ENCODE measurements at regions not wholly inside any gene's neighbourhood (a gene's known extent, or its start where the extent isn't known, plus 50 kb on each side); places are given as distances from the start of the nearest gene placed in this dataset.
"Not testable (repeated sequence)": the region's sequence is repeated elsewhere in the genome, so short reads cannot be mapped to it uniquely, and the experiment has no call there.

DNA sequence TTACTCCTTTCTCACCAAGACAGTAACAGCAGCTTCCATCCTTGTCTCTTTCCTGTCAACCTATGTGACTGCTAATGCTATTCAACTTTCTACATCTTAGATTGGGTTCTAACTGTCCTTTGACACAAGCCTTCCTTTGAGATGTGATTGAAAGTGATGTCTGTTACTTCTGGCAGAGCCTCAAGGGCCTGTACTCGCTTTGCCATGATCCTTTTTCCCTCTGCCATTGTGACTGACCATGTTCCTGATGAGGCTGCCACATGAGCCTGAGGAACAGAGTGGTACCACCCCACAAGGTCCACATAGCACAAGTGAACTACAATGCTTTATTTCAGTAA is 138.8 kb upstream of the RAB4A start:
- no peak for DNase-seq (ENCODE audit: low read depth)
- TF ChIP-seq CTCF (conservative IDR thresholded peaks at IDR 0.05; ENCODE audit: low read depth, low read length), result no peak
- H3K4me3 ChIP-seq (ENCODE audit: low read depth, low read length), result no peak overlapping the region

DNA sequence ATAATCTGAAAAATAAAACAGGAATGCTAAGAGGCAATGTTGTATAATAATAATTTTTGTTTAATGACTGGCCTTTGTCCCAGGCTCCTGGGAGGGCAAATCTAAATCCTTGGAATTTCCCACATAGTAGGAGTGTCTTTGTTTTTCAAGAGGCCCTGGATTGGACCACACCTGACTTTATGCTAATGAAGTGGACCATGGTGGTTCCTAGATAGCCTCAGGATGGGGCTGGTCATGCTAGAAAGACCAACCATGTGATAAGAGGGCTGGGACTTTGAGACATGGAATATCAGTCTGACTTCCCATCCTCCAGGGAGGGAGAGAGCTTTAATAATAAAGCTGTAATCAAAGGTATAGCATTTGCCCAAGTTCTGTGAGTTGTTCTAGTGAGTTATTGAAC is 138.2 kb upstream of the RAB4A start:
- TF ChIP-seq CTCF (conservative IDR thresholded peaks at IDR 0.05; ENCODE audit: low read depth, low read length), result no peak
- no peak for DNase-seq (ENCODE audit: low read depth)
- H3K4me3 ChIP-seq (ENCODE audit: low read depth, low read length), result no peak overlapping the region

DNA sequence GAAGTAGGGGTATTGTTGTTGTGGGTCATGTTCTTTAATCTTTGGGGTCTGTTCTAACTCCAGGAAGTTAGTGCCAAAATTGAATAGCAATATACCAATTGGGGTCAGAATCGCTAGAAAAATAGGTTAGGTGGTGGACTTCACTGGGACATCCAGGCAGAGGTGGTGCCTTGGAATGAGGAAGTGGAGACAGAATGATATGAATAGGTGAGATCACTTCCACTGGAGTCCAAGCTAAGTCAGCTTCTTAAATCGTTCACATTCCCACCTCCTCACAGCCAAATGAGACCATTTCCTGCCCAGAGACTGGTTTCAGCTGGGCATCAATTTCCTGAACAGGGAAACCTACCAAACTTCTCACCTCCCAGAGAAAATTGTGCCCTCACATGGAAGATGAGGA is 137.8 kb upstream of the RAB4A start:
- TF ChIP-seq CTCF (conservative IDR thresholded peaks at IDR 0.05; ENCODE audit: low read depth, low read length), result no peak
- no peak overlapping the region for H3K4me3 ChIP-seq (ENCODE audit: low read depth, low read length)

GRCh38 chr1:229133811-229134210 is 137.1 kb upstream of the RAB4A start:
- H3K4me3 ChIP-seq (ENCODE audit: low read depth, low read length), result no peak overlapping the region
- no peak for DNase-seq (ENCODE audit: low read depth)
- no peak for TF ChIP-seq CTCF (conservative IDR thresholded peaks at IDR 0.05; ENCODE audit: low read depth, low read length)

More for the DNA sequence above, 137.8 kb upstream of the RAB4A start:
- no peak for DNase-seq (ENCODE audit: low read depth)

DNA sequence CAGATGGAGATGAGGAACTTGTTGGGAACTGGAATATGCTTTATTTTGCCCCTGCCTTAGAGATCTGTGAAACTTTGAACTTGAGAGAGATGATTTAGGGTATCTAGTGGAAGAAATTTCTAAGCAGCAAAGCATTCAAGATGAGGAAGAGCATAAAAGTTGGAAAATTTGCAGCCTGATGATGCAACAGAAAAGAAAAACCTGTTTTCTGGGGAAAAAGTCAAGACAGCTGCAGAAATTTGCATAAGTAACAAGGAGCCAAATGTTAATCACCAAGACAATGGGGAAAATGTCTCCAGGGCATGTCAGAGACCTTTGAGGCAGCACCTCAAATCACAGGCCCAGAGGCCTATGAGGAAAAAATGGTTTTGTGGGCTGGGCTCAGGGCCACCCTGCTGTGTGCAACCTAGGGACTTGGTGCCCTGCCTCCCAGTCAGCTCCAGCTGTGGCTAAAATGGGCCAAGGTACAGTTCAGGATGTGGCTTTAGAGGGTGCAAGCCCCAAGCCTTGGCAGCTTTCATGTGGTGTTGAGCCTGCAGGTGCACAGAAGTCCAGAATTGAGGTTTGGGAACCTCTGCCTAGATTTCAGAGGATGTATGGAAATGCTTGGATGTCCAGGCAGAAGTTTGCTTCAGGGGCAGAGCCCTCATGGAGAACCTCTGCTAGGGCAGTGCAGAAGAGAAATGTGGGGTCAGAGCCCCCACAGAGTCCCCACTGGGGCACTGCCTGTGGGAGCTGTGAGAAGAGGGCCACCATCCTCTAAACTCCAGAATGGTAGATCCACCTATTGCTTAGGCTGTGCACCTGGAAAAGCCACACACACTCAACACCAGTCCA is 136.3 kb upstream of the RAB4A start:
- not testable (repeated sequence) for DNase-seq (ENCODE audit: low read depth); H3K4me3 ChIP-seq (ENCODE audit: low read depth, low read length)

GRCh38 chr1:229135773-229136172 is 135.1 kb upstream of the RAB4A start:
- no peak overlapping the region for H3K4me3 ChIP-seq (ENCODE audit: low read depth, low read length)
- TF ChIP-seq CTCF (conservative IDR thresholded peaks at IDR 0.05; ENCODE audit: low read depth, low read length), result no peak
- DNase-seq (ENCODE audit: low read depth), result no peak

- TF ChIP-seq CTCF (conservative IDR thresholded peaks at IDR 0.05; ENCODE audit: low read depth, low read length), result no peak
- no peak overlapping the region for H3K4me3 ChIP-seq (ENCODE audit: low read depth, low read length)
- no peak for DNase-seq (ENCODE audit: low read depth)
Observed at GRCh38 chr1:229136822-229137221, 134.1 kb upstream of the RAB4A start.
